Mammary epithelial cell (primary cell): ENCODE measurements at regions not wholly inside any gene's neighbourhood (a gene's known extent, or its start where the extent isn't known, plus 50 kb on each side); places are given as distances from the start of the nearest gene placed in this dataset.

ENCODE experiments used
- EZH2 ChIP-seq: IDR thresholded peaks from 2 replicates; pipeline ENCODE4 v1.6.1; 2012; ENCODE audit warnings: low read length, inconsistent platforms, borderline replicate concordance
- TF ChIP-seq, protein P1 (sequence below), 2 donors: IDR thresholded peaks in 1 of 2; conservative IDR thresholded peaks in 1 of 2; 2 replicates each; pipeline ENCODE4 v1.5.1; 2011 to 2012; ENCODE audit warnings: inconsistent platforms in 2 of 2, low read length in 2 of 2, mild to moderate bottlenecking in 2 of 2, control low read depth in 1 of 2, low read depth in 1 of 2; ENCODE audit not compliant: insufficient read depth in 1 of 2; ENCODE audit errors: extremely low read depth in 1 of 2

GRCh38 chr14:105852378-105853088, 326.1 kb downstream of the TMEM121 start:
- TF ChIP-seq, protein P1, sequence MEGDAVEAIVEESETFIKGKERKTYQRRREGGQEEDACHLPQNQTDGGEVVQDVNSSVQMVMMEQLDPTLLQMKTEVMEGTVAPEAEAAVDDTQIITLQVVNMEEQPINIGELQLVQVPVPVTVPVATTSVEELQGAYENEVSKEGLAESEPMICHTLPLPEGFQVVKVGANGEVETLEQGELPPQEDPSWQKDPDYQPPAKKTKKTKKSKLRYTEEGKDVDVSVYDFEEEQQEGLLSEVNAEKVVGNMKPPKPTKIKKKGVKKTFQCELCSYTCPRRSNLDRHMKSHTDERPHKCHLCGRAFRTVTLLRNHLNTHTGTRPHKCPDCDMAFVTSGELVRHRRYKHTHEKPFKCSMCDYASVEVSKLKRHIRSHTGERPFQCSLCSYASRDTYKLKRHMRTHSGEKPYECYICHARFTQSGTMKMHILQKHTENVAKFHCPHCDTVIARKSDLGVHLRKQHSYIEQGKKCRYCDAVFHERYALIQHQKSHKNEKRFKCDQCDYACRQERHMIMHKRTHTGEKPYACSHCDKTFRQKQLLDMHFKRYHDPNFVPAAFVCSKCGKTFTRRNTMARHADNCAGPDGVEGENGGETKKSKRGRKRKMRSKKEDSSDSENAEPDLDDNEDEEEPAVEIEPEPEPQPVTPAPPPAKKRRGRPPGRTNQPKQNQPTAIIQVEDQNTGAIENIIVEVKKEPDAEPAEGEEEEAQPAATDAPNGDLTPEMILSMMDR (conservative IDR thresholded peaks at IDR 0.05 in 1 of 2, IDR thresholded peaks at IDR 0.05 in 1 of 2; ENCODE audit: extremely low read depth in 1 of 2, insufficient read depth in 1 of 2, low read depth in 1 of 2, low read length in 2 of 2) = no peak
- no peak for TF ChIP-seq EZH2
